Tibial nerve (tissue), 4 donors: ENCODE measurements at regions not wholly inside any gene's neighbourhood (a gene's known extent, or its start where the extent isn't known, plus 50 kb on each side); places are given as distances from the start of the nearest gene placed in this dataset.

ENCODE experiments used
- CTCF ChIP-seq, 5 experiments: fragments of 200-600 bp in 3 of 5; fragments of 450-650 bp in 2 of 5; sonication (generic) in 3 of 5; IDR thresholded peaks; one replicate each; pipeline ENCODE4 v1.5.1; 2016 to 2019; ENCODE audit warnings: antibody characterized with exemption in 5 of 5, mild to moderate bottlenecking in 3 of 5, moderate library complexity in 2 of 5
- EP300 ChIP-seq, 2 donors: sonication (generic); formaldehyde crosslinking; IDR thresholded peaks; one replicate each; pipeline ENCODE4 v1.6.1; 2017; ENCODE audit warnings: antibody characterized with exemption in 2 of 2, mild to moderate bottlenecking in 1 of 2

- TF ChIP-seq EP300 (IDR thresholded peaks at IDR 0.05) (no peak), CTCF (IDR thresholded peaks at IDR 0.05) (no peak)
Observed at GRCh38 chr4:130659320-130659719, 1563.4 kb downstream of the C4orf33 start.
